Kidney (tissue), 13 donors: ENCODE measurements at regions not wholly inside any gene's neighbourhood (a gene's known extent, or its start where the extent isn't known, plus 50 kb on each side); places are given as distances from the start of the nearest gene placed in this dataset.

ENCODE experiments used
- DNase-seq, 5 donors: peaks; one replicate each; pipeline ENCODE4 v3.0.0-alpha.2; 2013 to 2020
- FAIRE-seq: peaks from 2 replicates; lab custom pipeline; 2012; peaks lifted over from hg19 to GRCh38; lab: Jason Lieb, UNC
- H3K27ac ChIP-seq, 2 donors: one replicate each; pipeline ENCODE4 v1.7.0; 2013; ENCODE audit warnings: low read depth in 2 of 2, low read length in 2 of 2, inconsistent platforms in 1 of 2
- H3K27me3 ChIP-seq: one replicate; pipeline ENCODE4 v1.7.1; 2013; ENCODE audit warnings: low read length, inconsistent platforms; ENCODE audit not compliant: control insufficient read depth, insufficient read depth
- H3K36me3 ChIP-seq, 3 donors: one replicate each; pipeline versions ENCODE4 v1.7.0 to v1.7.1; 2013; ENCODE audit warnings: low read length in 3 of 3, control low read depth in 1 of 3, inconsistent platforms in 1 of 3; ENCODE audit not compliant: insufficient read depth in 3 of 3, control insufficient read depth in 2 of 3
- H3K4me1 ChIP-seq, 3 donors: one replicate each; pipeline versions ENCODE4 v1.7.0 to v1.7.1; 2013; ENCODE audit warnings: low read length in 3 of 3, inconsistent platforms in 1 of 3, low read depth in 1 of 3; ENCODE audit not compliant: control insufficient read depth in 2 of 3, insufficient read depth in 2 of 3
- H3K4me3 ChIP-seq, 3 donors: one replicate each; pipeline versions ENCODE4 v1.7.0 to v1.8.1; 2013; ENCODE audit warnings: low read length in 3 of 3, control low read depth in 1 of 3, inconsistent platforms in 1 of 3
- H3K9ac ChIP-seq, 3 donors: one replicate each; pipeline versions ENCODE4 v1.7.0 to v1.7.1; 2013; ENCODE audit warnings: low read length in 3 of 3, control low read depth in 1 of 3, inconsistent platforms in 1 of 3
- H3K9me3 ChIP-seq, 3 donors: one replicate each; pipeline versions ENCODE4 v1.7.0 to v1.7.1; 2013; ENCODE audit warnings: low read length in 3 of 3, control low read depth in 1 of 3, inconsistent platforms in 1 of 3; ENCODE audit not compliant: control insufficient read depth in 2 of 3, insufficient read depth in 1 of 3
- intact Hi-C: fragments of 100-400 bp; cut with DNase I; formaldehyde crosslinking; loops from one replicate; pipeline ENCODE4 v1.11.1; 2022
- TF ChIP-seq, protein P1 (sequence below): IDR thresholded peaks from 3 replicates; pipeline ENCODE4 v1.5.1; 2012; ENCODE audit warnings: mild to moderate bottlenecking, moderate library complexity, borderline replicate concordance; ENCODE audit not compliant: insufficient read depth; ENCODE audit errors: extremely low read depth
- donor health status: control.
- donor health status: control.
- donor health status: control.
- donor health status: control.
- donor health status: control.
- donor health status: DM: yes; HTN: yes; CAD: no.
- donor health status: Normal renal cell carcinoma (clear cell type).

DNA sequence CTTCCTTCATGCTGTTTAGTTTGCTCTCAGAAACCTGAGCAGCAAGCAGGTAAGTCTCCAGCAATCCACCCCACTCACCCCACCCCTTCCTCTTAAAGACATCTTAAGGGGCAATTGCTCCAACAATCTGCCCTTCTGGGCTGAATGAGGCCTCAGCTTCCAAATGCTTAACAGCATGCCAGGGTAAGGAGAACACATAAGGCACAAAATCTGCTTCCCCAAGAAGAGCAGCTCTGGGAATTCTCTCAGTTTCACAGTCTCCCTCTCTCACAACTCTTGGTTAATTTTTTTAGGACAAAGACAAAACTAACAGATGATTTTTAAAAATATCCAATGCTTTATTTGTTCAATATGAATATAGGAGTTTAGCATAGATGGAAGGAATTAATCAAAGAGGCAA is 288.9 kb upstream of the CCDC196 start:
- intact Hi-C loops = no loop called here
- Histone ChIP-seq H3K9me3 (no peaks in the 10 kb centered on the region), H3K27ac (no peak overlapping the region), H3K27me3 (no peaks in the 10 kb centered on the region), H3K36me3 (no peaks in the 10 kb centered on the region), H3K9ac (no peak overlapping the region), H3K4me3 (no peak overlapping the region), H3K4me1 (no peaks in the 10 kb centered on the region)
- TF ChIP-seq, protein P1, sequence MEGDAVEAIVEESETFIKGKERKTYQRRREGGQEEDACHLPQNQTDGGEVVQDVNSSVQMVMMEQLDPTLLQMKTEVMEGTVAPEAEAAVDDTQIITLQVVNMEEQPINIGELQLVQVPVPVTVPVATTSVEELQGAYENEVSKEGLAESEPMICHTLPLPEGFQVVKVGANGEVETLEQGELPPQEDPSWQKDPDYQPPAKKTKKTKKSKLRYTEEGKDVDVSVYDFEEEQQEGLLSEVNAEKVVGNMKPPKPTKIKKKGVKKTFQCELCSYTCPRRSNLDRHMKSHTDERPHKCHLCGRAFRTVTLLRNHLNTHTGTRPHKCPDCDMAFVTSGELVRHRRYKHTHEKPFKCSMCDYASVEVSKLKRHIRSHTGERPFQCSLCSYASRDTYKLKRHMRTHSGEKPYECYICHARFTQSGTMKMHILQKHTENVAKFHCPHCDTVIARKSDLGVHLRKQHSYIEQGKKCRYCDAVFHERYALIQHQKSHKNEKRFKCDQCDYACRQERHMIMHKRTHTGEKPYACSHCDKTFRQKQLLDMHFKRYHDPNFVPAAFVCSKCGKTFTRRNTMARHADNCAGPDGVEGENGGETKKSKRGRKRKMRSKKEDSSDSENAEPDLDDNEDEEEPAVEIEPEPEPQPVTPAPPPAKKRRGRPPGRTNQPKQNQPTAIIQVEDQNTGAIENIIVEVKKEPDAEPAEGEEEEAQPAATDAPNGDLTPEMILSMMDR = no peak
- no peak for DNase-seq
- FAIRE-seq = no peak

DNA sequence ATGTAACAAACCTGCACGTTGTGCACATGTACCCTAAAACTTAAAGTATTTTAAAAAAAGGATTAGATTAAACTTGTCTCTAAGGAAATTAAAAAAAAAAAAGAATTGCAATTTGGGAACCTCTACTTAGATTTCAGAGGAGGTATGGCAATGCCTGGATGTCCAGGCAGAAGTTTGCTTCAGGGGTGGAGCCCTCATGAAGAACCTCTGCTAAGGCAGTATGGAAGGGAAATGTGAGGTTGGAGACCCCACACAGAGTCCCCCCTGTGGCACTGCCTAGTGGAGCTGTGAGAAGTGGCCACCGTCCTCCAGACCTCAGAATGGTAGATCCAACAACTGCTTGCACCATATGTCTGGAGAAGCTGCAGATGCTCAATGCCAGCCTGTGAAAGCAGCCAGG is 279.6 kb upstream of the CCDC196 start:
- intact Hi-C loops = no loop called here

DNA sequence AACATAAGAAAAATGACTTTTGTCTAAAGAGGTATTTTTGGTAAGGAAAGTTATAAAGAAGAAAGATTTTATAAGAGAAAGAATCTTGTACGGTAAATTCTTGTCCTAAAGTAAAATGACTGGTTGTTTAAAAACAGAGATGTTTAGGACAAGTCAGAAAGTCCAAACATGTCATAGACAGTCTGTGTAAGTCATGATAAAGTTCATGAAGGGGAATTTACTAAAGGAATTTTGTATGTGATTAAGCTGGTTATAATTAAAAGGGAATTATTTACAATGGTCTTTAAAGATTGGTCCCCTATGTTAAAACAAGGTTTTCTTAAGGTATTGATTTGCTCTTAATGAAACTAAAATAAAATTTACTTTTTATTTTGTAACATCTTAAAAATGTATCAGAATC is 269.4 kb upstream of the CCDC196 start:
- no peaks in the 10 kb centered on the region for H3K4me1 ChIP-seq
- H3K27me3 ChIP-seq = no peaks in the 10 kb centered on the region
- no peaks in the 10 kb centered on the region for H3K9me3 ChIP-seq
- H3K27ac ChIP-seq = no peak overlapping the region
- intact Hi-C loops = no loop called here
- H3K4me3 ChIP-seq = no peak overlapping the region
- no peak for FAIRE-seq
- TF ChIP-seq, protein P1 = no peak
- no peaks in the 10 kb centered on the region for H3K36me3 ChIP-seq
- no peak overlapping the region for H3K9ac ChIP-seq
- DNase-seq = no peak

More for the DNA sequence above, 279.6 kb upstream of the CCDC196 start:
- TF ChIP-seq, protein P1 = no peak
- H3K4me3 ChIP-seq = no peak overlapping the region
- H3K27ac ChIP-seq = no peak overlapping the region
- H3K9ac ChIP-seq = no peak overlapping the region
- DNase-seq (no peak), FAIRE-seq (no peak)
- peaks cover 0 to 13% (median 2%) of the 10 kb centered on the region in 3 donors for H3K9me3 ChIP-seq
- no peaks in the 10 kb centered on the region for H3K4me1 ChIP-seq
- H3K27me3 ChIP-seq = no peaks in the 10 kb centered on the region
- H3K36me3 ChIP-seq = no peaks in the 10 kb centered on the region

GRCh38 chr14:66219886-66220285 is 266.3 kb upstream of the CCDC196 start:
- H3K4me1 ChIP-seq = no peaks in the 10 kb centered on the region
- intact Hi-C loops = no loop called here
- no peak overlapping the region for H3K4me3 ChIP-seq
- TF ChIP-seq, protein P1 = no peak
- no peak for DNase-seq
- FAIRE-seq = no peak
- H3K9ac ChIP-seq = no peak overlapping the region
- H3K9me3 ChIP-seq = no peaks in the 10 kb centered on the region
- H3K27me3 ChIP-seq = no peaks in the 10 kb centered on the region
- no peak overlapping the region for H3K27ac ChIP-seq
- H3K36me3 ChIP-seq = no peaks in the 10 kb centered on the region
